Trophoblast cell (in vitro differentiated cells and primary cell): ENCODE measurements at regions not wholly inside any gene's neighbourhood (a gene's known extent, or its start where the extent isn't known, plus 50 kb on each side); places are given as distances from the start of the nearest gene placed in this dataset.
A peak's percentile ranks its signal among the peaks of the same experiment; 100 is the strongest.

Experiments
- DNase-seq, 2 donors: peaks; one replicate each; pipeline ENCODE4 v3.0.0-alpha.2; 2016
- H2AFZ ChIP-seq: 2 replicates; pipeline ENCODE4 v1.6.1; 2013; ENCODE audit warnings: low read length, moderate library complexity, mild to moderate bottlenecking; ENCODE audit not compliant: insufficient read depth, poor library complexity
- H2AK5ac ChIP-seq: 2 replicates; pipeline ENCODE4 v1.6.1; 2013; ENCODE audit warnings: mild to moderate bottlenecking, low read length
- H2BK120ac ChIP-seq: 2 replicates; pipeline ENCODE4 v1.6.1; 2013; ENCODE audit warnings: low read length, mild to moderate bottlenecking, moderate library complexity; ENCODE audit not compliant: insufficient read depth, poor library complexity
- H2BK12ac ChIP-seq: 2 replicates; pipeline ENCODE4 v1.6.1; 2013; ENCODE audit warnings: mild to moderate bottlenecking, low read length, moderate library complexity
- H2BK5ac ChIP-seq: 2 replicates; pipeline ENCODE4 v1.6.1; 2013; ENCODE audit warnings: low read length, low read depth, moderate library complexity, mild to moderate bottlenecking; ENCODE audit not compliant: poor library complexity
- H3K14ac ChIP-seq: 2 replicates; pipeline ENCODE4 v1.6.1; 2013; ENCODE audit warnings: mild to moderate bottlenecking, low read length
- H3K18ac ChIP-seq: 2 replicates; pipeline ENCODE4 v1.6.1; 2013; ENCODE audit warnings: mild to moderate bottlenecking, low read length
- H3K23ac ChIP-seq: 2 replicates; pipeline ENCODE4 v1.6.1; 2013; ENCODE audit warnings: low read length
- H3K27ac ChIP-seq: 2 replicates; pipeline ENCODE4 v1.5.1; 2013; ENCODE audit warnings: low read depth, mild to moderate bottlenecking, inconsistent platforms, low read length, moderate library complexity
- H3K27me3 ChIP-seq: 2 replicates; pipeline ENCODE4 v1.6.1; 2013; ENCODE audit warnings: inconsistent platforms, mild to moderate bottlenecking, low read length, moderate library complexity; ENCODE audit not compliant: insufficient read depth
- H3K36me3 ChIP-seq, 2 experiments: 1 replicate in 1 of 2; 2 replicates in 1 of 2; pipeline ENCODE4 v1.6.1; 2013; ENCODE audit warnings: low read length in 2 of 2, mild to moderate bottlenecking in 2 of 2, moderate library complexity in 1 of 2; ENCODE audit not compliant: insufficient read depth in 2 of 2, control insufficient read depth in 1 of 2
- H3K4ac ChIP-seq: 2 replicates; pipeline ENCODE4 v1.6.1; 2013; ENCODE audit warnings: low read depth, mild to moderate bottlenecking, low read length, moderate library complexity
- H3K4me1 ChIP-seq, 2 experiments: 1 replicate in 1 of 2; 2 replicates in 1 of 2; pipeline ENCODE4 v1.6.1; 2013; ENCODE audit warnings: low read length in 2 of 2, mild to moderate bottlenecking in 2 of 2, moderate library complexity in 1 of 2; ENCODE audit not compliant: insufficient read depth in 2 of 2, control insufficient read depth in 1 of 2
- H3K4me2 ChIP-seq: 2 replicates; pipeline ENCODE4 v1.6.1; 2013; ENCODE audit warnings: inconsistent platforms, mild to moderate bottlenecking, low read length, moderate library complexity
- H3K4me3 ChIP-seq: 2 replicates; pipeline ENCODE4 v1.5.1; 2013; ENCODE audit warnings: mild to moderate bottlenecking, low read depth, low read length, inconsistent platforms
- H3K79me1 ChIP-seq: one replicate; pipeline ENCODE4 v1.6.1; 2013; ENCODE audit warnings: low read length
- H3K79me2 ChIP-seq: 2 replicates; pipeline ENCODE4 v1.6.1; 2013; ENCODE audit warnings: low read length, mild to moderate bottlenecking; ENCODE audit not compliant: control insufficient read depth, insufficient read depth, poor library complexity
- H3K9ac ChIP-seq: 2 replicates; pipeline ENCODE4 v1.6.1; 2013; ENCODE audit warnings: mild to moderate bottlenecking, low read length
- H3K9me3 ChIP-seq: 2 replicates; pipeline ENCODE4 v1.6.1; 2013; ENCODE audit warnings: low read depth, mild to moderate bottlenecking, control low read depth, inconsistent platforms, low read length; ENCODE audit not compliant: insufficient read depth
- H4K12ac ChIP-seq: 2 replicates; pipeline ENCODE4 v1.6.1; 2013; ENCODE audit warnings: low read depth, mild to moderate bottlenecking, low read length, moderate library complexity
- H4K8ac ChIP-seq: 2 replicates; pipeline ENCODE4 v1.6.1; 2013; ENCODE audit warnings: low read depth, mild to moderate bottlenecking, low read length, moderate library complexity
- H4K91ac ChIP-seq: one replicate; pipeline ENCODE4 v1.6.1; 2013; ENCODE audit warnings: low read depth, mild to moderate bottlenecking, low read length, moderate library complexity
- WGBS: extraction: QIAGEN DNeasy Blood & Tissue Kit; methylation state at CpG from one replicate; pipeline ENCODE4 v1.1.7; 2013; ENCODE audit warnings: missing lambda C conversion rate; ENCODE audit not compliant: insufficient read length, insufficient coverage; ENCODE audit errors: extremely low coverage; 5-methylcytosine and 5-hydroxymethylcytosine counted together

GRCh38 chr14:22300646-22301045, 288.4 kb downstream of the DAD1 start:
- Histone ChIP-seq H3K4me3 (no peak overlapping the region), H3K9me3 (peaks cover 2% of the 10 kb centered on the region), H3K79me2 (no peaks in the 10 kb centered on the region), H4K12ac (no peak overlapping the region), H3K27me3 (no peaks in the 10 kb centered on the region), H3K36me3 (no peaks in the 10 kb centered on the region), H2BK5ac (no peak overlapping the region), H3K4ac (no peak overlapping the region), H3K79me1 (peaks cover 2% of the 10 kb centered on the region), H3K14ac (no peak overlapping the region), H3K4me2 (no peak overlapping the region), H2AFZ (no peak overlapping the region), H2BK120ac (no peak overlapping the region), H2BK12ac (no peak overlapping the region), H4K91ac (no peak overlapping the region), H3K4me1 (peaks cover 0 to 9% of the 10 kb centered on the region in 2 experiments), H2AK5ac (no peak overlapping the region), H3K23ac (no peak overlapping the region), H4K8ac (no peak overlapping the region), H3K18ac (no peak overlapping the region), H3K27ac (no peak overlapping the region), H3K9ac (no peak overlapping the region)
- no CpG with 5 or more reads among the region's 2 CpGs for WGBS
- DNase-seq: no peak

DNA sequence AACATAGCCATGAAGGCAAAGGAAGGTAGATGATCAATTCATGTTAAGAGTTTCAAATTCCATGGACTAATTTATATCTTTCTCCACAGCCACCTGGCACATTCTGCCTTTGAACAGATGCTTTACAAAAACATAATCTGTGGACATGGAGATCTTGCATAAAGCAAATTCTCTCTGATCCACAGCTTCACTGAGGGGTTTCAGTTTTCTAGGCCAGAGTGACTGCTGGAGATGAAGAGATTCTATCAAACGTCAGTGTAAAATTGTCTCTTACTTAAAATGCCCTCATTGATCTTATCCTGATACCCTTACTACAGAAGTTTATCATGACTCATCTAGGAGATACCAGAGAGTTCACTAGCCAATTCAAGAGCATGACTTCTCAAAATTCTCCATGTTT, 291.6 kb downstream of the DAD1 start:
- H3K27ac ChIP-seq: no peak overlapping the region
- no peak overlapping the region for H3K4me3 ChIP-seq
- no peaks in the 10 kb centered on the region for H3K9me3 ChIP-seq
- H3K27me3 ChIP-seq: no peaks in the 10 kb centered on the region
- H4K91ac ChIP-seq: no peak overlapping the region
- no peak overlapping the region for H2AFZ ChIP-seq
- no peak overlapping the region for H2AK5ac ChIP-seq
- no peak overlapping the region for H3K14ac ChIP-seq
- no peak overlapping the region for H3K9ac ChIP-seq
- no peak overlapping the region for H3K23ac ChIP-seq
- H2BK120ac ChIP-seq: no peak overlapping the region
- no peak overlapping the region for H2BK12ac ChIP-seq
- H3K79me2 ChIP-seq: no peaks in the 10 kb centered on the region
- no CpG with 5 or more reads among the region's 1 CpG for WGBS
- H3K79me1 ChIP-seq: peaks cover 2% of the 10 kb centered on the region
- no peak overlapping the region for H3K18ac ChIP-seq
- H3K36me3 ChIP-seq: no peaks in the 10 kb centered on the region
- peaks cover 0 to 9% of the 10 kb centered on the region in 2 experiments for H3K4me1 ChIP-seq
- H3K4me2 ChIP-seq: peak overlapping the region; percentile 12
- H4K8ac ChIP-seq: no peak overlapping the region
- DNase-seq: peak; percentile 68 to 93
- no peak overlapping the region for H3K4ac ChIP-seq
- H4K12ac ChIP-seq: no peak overlapping the region
- H2BK5ac ChIP-seq: no peak overlapping the region

GRCh38 chr14:22296722-22297121, 292.3 kb downstream of the DAD1 start:
- Histone ChIP-seq H3K27ac (no peak overlapping the region), H3K23ac (no peak overlapping the region), H3K4me3 (no peak overlapping the region), H4K8ac (no peak overlapping the region), H3K79me1 (peaks cover 2% of the 10 kb centered on the region), H2AK5ac (no peak overlapping the region), H3K4ac (no peak overlapping the region), H3K9ac (no peak overlapping the region), H4K12ac (no peak overlapping the region), H3K36me3 (no peaks in the 10 kb centered on the region), H3K4me2 (no peak overlapping the region), H3K4me1 (peaks cover 0 to 9% of the 10 kb centered on the region in 2 experiments), H2AFZ (no peak overlapping the region), H2BK12ac (no peak overlapping the region), H3K14ac (no peak overlapping the region), H4K91ac (no peak overlapping the region), H2BK120ac (no peak overlapping the region), H3K9me3 (no peaks in the 10 kb centered on the region), H3K79me2 (no peaks in the 10 kb centered on the region), H2BK5ac (no peak overlapping the region), H3K18ac (no peak overlapping the region), H3K27me3 (no peaks in the 10 kb centered on the region)
- peak in 1 of 2 donors; percentile 41 for DNase-seq
- no CpG with 5 or more reads among the region's 3 CpGs for whole genome bisulfite sequencing

GRCh38 chr14:22296088-22296487, 292.9 kb downstream of the DAD1 start:
- Histone ChIP-seq H4K8ac (no peak overlapping the region), H4K12ac (no peak overlapping the region), H3K4me2 (peak overlapping the region; percentile 41), H3K79me2 (no peaks in the 10 kb centered on the region), H3K9ac (no peak overlapping the region), H3K9me3 (no peaks in the 10 kb centered on the region), H3K4me1 (peaks cover 0 to 9% of the 10 kb centered on the region in 2 experiments), H2BK120ac (no peak overlapping the region), H3K18ac (no peak overlapping the region), H3K4ac (no peak overlapping the region), H3K27ac (no peak overlapping the region), H2BK5ac (no peak overlapping the region), H3K23ac (no peak overlapping the region), H2AFZ (no peak overlapping the region), H2BK12ac (no peak overlapping the region), H3K79me1 (peaks cover 2% of the 10 kb centered on the region), H3K27me3 (no peaks in the 10 kb centered on the region), H4K91ac (no peak overlapping the region), H3K36me3 (no peaks in the 10 kb centered on the region), H2AK5ac (no peak overlapping the region), H3K14ac (no peak overlapping the region), H3K4me3 (no peak overlapping the region)
- no peak for DNase-seq
- no CpG with 5 or more reads among the region's 7 CpGs for WGBS
